Sigmoid colon (tissue), 6 donors: ENCODE measurements at regions not wholly inside any gene's neighbourhood (a gene's known extent, or its start where the extent isn't known, plus 50 kb on each side); places are given as distances from the start of the nearest gene placed in this dataset.

Source experiments
- DNase-seq: peaks from one replicate; pipeline ENCODE4 v3.0.0-alpha.2; 2019
- H3K27ac ChIP-seq, 4 donors: fragments of 200-600 bp; sonication (generic); one replicate each; pipeline ENCODE4 v1.5.1; 2016 to 2019; ENCODE audit warnings: mild to moderate bottlenecking in 1 of 4
- H3K27me3 ChIP-seq, 3 donors: fragments of 200-600 bp; sonication (generic); one replicate each; pipeline ENCODE4 v1.5.1; 2019; ENCODE audit warnings: mild to moderate bottlenecking in 1 of 3
- H3K36me3 ChIP-seq, 4 donors: fragments of 200-600 bp; sonication (generic); one replicate each; pipeline ENCODE4 v1.5.1; 2016 to 2019
- H3K4me1 ChIP-seq, 4 donors: fragments of 200-600 bp; sonication (generic); one replicate each; pipeline ENCODE4 v1.5.1; 2017 to 2019
- H3K4me3 ChIP-seq, 4 donors: fragments of 200-600 bp; sonication (generic); one replicate each; pipeline ENCODE4 v1.5.1; 2017 to 2019; ENCODE audit warnings: mild to moderate bottlenecking in 2 of 4, moderate library complexity in 1 of 4
- H3K9me3 ChIP-seq, 4 donors: fragments of 200-600 bp in 3 of 4; sonication (generic) in 3 of 4; one replicate each; pipeline versions ENCODE4 v1.5.1 to v1.6.1; 2013 to 2019
- CTCF ChIP-seq, 4 experiments: fragments of 450-650 bp in 3 of 4; fragments of 200-600 bp in 1 of 4; IDR thresholded peaks; one replicate each; pipeline ENCODE4 v1.5.1; 2016 to 2019; ENCODE audit warnings: antibody characterized with exemption in 4 of 4, mild to moderate bottlenecking in 3 of 4, moderate library complexity in 2 of 4
- EP300 ChIP-seq, 4 donors: sonication (generic); formaldehyde crosslinking; IDR thresholded peaks; one replicate each; pipeline ENCODE4 v1.6.1; 2017; ENCODE audit warnings: antibody characterized with exemption in 4 of 4
- POLR2A ChIP-seq, 2 donors: fragments of 450-650 bp; IDR thresholded peaks; one replicate each; pipeline ENCODE4 v1.6.1; 2016; ENCODE audit warnings: antibody characterized with exemption in 2 of 2, mild to moderate bottlenecking in 2 of 2, moderate library complexity in 2 of 2
- POLR2AphosphoS5 ChIP-seq, 4 donors: sonication (generic); formaldehyde crosslinking; IDR thresholded peaks; one replicate each; pipeline ENCODE4 v1.6.1; 2017; ENCODE audit warnings: antibody characterized with exemption in 4 of 4
- WGBS, 2 donors: extraction: QIAGEN DNeasy Blood & Tissue Kit; methylation state at CpG; one replicate each; pipeline ENCODE4 v1.1.7; 2013; 5-methylcytosine and 5-hydroxymethylcytosine counted together
- intact Hi-C: fragments of 100-400 bp; cut with DNase I; formaldehyde crosslinking; loops from one replicate; pipeline ENCODE4 v1.15.1; 2023
- donor health status: healthy with polysubstance abuse.
- donor health status: healthy.

DNA sequence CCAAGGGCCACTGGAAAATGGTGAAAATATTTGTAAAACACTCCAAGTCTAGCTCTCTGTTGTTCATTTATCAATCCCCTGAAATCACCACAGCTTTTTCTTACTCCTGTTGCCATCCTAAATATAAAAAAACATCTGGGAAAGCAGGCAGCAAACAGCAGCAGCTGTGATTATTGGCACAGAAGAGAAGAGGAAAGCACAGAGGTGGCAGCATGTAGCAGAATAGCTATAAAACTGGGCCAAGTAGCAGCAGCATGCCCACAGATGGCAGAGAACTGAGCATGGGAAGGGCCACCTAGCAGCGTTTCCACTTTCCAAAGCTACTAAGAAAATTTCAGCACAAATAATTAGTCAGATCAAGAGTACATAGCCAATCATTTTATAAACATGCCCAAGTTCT, 307.2 kb downstream of the SLC7A11 start:
- no peak overlapping the region for H3K4me3 ChIP-seq
- 18 to 48% methylated on average over 1 of the region's 1 CpG for WGBS, 2 donors
- TF ChIP-seq POLR2A (IDR thresholded peaks at IDR 0.05) (no peak), CTCF (IDR thresholded peaks at IDR 0.05) (no peak)
- no peak for DNase-seq
- H3K36me3 ChIP-seq: no peaks in the 10 kb centered on the region
- intact Hi-C loops: no loop called here
- H3K27ac ChIP-seq: no peak overlapping the region
- no peaks in the 10 kb centered on the region for H3K27me3 ChIP-seq
- no peaks in the 10 kb centered on the region for H3K4me1 ChIP-seq
- no peaks in the 10 kb centered on the region for H3K9me3 ChIP-seq

GRCh38 chr4:137934046-137934445, 308.1 kb downstream of the SLC7A11 start:
- TF ChIP-seq CTCF (IDR thresholded peaks at IDR 0.05) (no peak), POLR2A (IDR thresholded peaks at IDR 0.05) (no peak), POLR2AphosphoS5 (IDR thresholded peaks at IDR 0.05) (no peak), EP300 (IDR thresholded peaks at IDR 0.05) (no peak)
- Histone ChIP-seq H3K4me3 (no peak overlapping the region), H3K36me3 (no peaks in the 10 kb centered on the region), H3K9me3 (no peaks in the 10 kb centered on the region), H3K27ac (no peak overlapping the region), H3K4me1 (no peaks in the 10 kb centered on the region), H3K27me3 (no peaks in the 10 kb centered on the region)
- no peak for DNase-seq
- WGBS, 2 donors: 13 to 68% methylated on average over 2 of the region's 2 CpGs
- intact Hi-C loops: no loop called here

DNA sequence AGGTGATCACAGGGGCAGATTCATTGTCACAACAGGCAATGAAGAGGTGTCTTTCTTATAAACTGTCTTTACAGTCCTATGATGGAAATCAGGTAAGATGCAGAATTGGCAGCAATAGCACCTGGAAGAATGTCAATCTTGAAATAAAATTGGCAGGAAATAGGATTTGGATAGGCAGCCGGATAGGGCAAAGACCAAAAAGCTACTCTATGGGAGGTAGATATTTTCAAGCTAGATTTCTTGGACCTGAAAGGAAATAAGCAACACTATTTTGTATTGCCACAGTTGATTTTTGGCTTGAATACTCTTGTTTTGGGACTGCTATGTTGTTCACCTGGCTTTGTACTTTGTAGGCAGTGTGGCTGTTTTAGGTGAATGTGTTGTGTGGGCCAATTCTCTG, 314.2 kb downstream of the SLC7A11 start:
- DNase-seq: no peak
- no peak for TF ChIP-seq EP300 (IDR thresholded peaks at IDR 0.05)
- no peak for TF ChIP-seq CTCF (IDR thresholded peaks at IDR 0.05)
- TF ChIP-seq POLR2AphosphoS5 (IDR thresholded peaks at IDR 0.05): no peak
- no peak for TF ChIP-seq POLR2A (IDR thresholded peaks at IDR 0.05)
- Histone ChIP-seq H3K27ac (no peak overlapping the region), H3K27me3 (no peaks in the 10 kb centered on the region), H3K9me3 (no peaks in the 10 kb centered on the region), H3K4me3 (no peak overlapping the region), H3K36me3 (no peaks in the 10 kb centered on the region), H3K4me1 (no peaks in the 10 kb centered on the region)
- intact Hi-C loops: no loop called here
- 50 to 89% methylated on average over 1 of the region's 1 CpG for WGBS, 2 donors

DNA sequence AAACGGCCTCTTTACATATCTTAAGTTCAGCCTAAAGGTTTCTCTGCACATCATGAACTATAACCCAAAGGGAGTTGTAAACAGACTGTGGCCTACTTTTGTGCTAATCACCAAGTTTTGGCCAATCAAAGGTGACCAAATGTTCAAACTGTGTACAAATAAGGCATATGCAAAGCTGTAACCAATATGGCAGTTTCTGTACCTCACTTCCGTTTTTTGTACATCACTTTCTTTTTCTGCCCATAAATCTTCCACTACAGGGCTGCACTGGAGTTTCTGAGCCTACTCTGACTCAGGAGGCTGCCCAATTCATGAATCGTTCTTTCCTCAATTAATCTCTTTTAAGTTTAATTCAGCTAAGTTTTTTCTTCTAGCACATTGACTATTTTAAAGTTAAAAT, 318.7 kb downstream of the SLC7A11 start:
- H3K27ac ChIP-seq: no peak overlapping the region
- intact Hi-C loops: no loop called here
- no peaks in the 10 kb centered on the region for H3K9me3 ChIP-seq
- H3K4me3 ChIP-seq: no peak overlapping the region
- WGBS, 2 donors: 83% methylated on average over 3 of the region's 3 CpGs
- no peak for TF ChIP-seq EP300 (IDR thresholded peaks at IDR 0.05)
- no peak for DNase-seq
- no peaks in the 10 kb centered on the region for H3K4me1 ChIP-seq
- H3K36me3 ChIP-seq: no peaks in the 10 kb centered on the region
- no peaks in the 10 kb centered on the region for H3K27me3 ChIP-seq

- Histone ChIP-seq H3K4me3 (no peak overlapping the region), H3K36me3 (no peaks in the 10 kb centered on the region), H3K9me3 (no peaks in the 10 kb centered on the region), H3K27ac (no peak overlapping the region), H3K4me1 (no peaks in the 10 kb centered on the region), H3K27me3 (no peaks in the 10 kb centered on the region)
- 61 to 77% methylated on average over 3 of the region's 3 CpGs for WGBS, 2 donors
- TF ChIP-seq CTCF (IDR thresholded peaks at IDR 0.05) (no peak), POLR2A (IDR thresholded peaks at IDR 0.05) (no peak)
- intact Hi-C loops: no loop called here
- DNase-seq: no peak
Observed at GRCh38 chr4:137922721-137923120, 319.4 kb downstream of the SLC7A11 start.
